MV-4-11 (cell line): ENCODE measurements at regions not wholly inside any gene's neighbourhood (a gene's known extent, or its start where the extent isn't known, plus 50 kb on each side); places are given as distances from the start of the nearest gene placed in this dataset.

Source experiments
- DNase-seq: peaks from one replicate; lab custom pipeline; 2025; lab: John Stamatoyannopoulos, UW

GRCh38 chr2:120425014-120425413, 79.1 kb downstream of the INHBB start:
- DNase-seq: no peak

- DNase-seq: no peak
Observed at GRCh38 chr2:120428748-120429147, 82.8 kb downstream of the INHBB start.

GRCh38 chr2:120429586-120430500, 83.9 kb downstream of the INHBB start:
- DNase-seq: no peak

GRCh38 chr2:120430501-120430830, 84.5 kb downstream of the INHBB start:
- no peak for DNase-seq

- DNase-seq: no peak
Observed at GRCh38 chr2:120430957-120431356, 85.0 kb downstream of the INHBB start.

- no peak for DNase-seq
Observed at GRCh38 chr2:120431386-120432292, 85.7 kb downstream of the INHBB start.

- no peak for DNase-seq
Observed at GRCh38 chr2:120432293-120432975, 86.5 kb downstream of the INHBB start.

GRCh38 chr2:120432976-120433815, 87.3 kb downstream of the INHBB start:
- no peak for DNase-seq

- DNase-seq: no peak
Observed at GRCh38 chr2:120433816-120434290, 87.9 kb downstream of the INHBB start.

- DNase-seq: no peak
Observed at GRCh38 chr2:120434492-120435308, 88.8 kb downstream of the INHBB start.

- no peak for DNase-seq
Observed at GRCh38 chr2:120435671-120436459, 89.9 kb downstream of the INHBB start.

- no peak for DNase-seq
Observed at GRCh38 chr2:120436460-120436739, 90.5 kb downstream of the INHBB start.

GRCh38 chr2:120436885-120437603, 91.1 kb downstream of the INHBB start:
- DNase-seq: peak; percentile 17

- no peak for DNase-seq
Observed at GRCh38 chr2:120437604-120438000, 91.7 kb downstream of the INHBB start.

- DNase-seq: no peak
Observed at GRCh38 chr2:120438301-120439066, 92.5 kb downstream of the INHBB start.

GRCh38 chr2:120439067-120439368, 93.1 kb downstream of the INHBB start:
- DNase-seq: no peak

GRCh38 chr2:120439637-120440384, 93.9 kb downstream of the INHBB start:
- DNase-seq: no peak
